ENCODE measurements at regions not wholly inside any gene's neighbourhood (a gene's known extent, or its start where the extent isn't known, plus 50 kb on each side); places are given as distances from the start of the nearest gene placed in this dataset.

DNA sequence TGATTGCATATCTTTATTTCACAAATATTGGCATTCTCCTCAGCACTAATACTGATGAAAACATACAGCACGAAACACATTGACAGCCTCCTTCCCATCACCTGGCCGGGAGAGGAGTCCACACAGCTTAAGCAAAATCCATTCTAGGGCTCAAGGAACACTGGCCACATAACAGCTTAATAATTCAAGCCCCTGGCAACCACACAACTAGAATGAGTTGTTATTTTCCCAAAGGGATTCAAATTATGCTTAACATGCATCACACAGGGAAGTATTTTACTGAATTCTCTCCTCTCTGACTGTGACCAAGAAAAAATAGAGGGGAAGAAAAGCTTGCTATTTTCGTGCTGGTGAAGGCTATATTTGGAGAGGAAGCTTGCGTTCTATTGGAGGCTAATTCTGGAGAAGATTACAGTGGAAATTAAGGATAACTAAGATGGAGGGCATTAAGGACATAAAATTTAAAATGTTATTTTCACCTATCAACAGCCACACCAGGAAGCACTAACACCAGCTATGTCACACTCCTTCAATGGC, 198.5 kb downstream of the ADGRG6 start:
- Histone ChIP-seq H3K36me3 (ENCODE audit: control insufficient read depth, insufficient read depth, low read length) (no peaks in the 10 kb centered on the region), H3K4me3 (ENCODE audit: low read depth, low read length) (no peak overlapping the region), H3K27me3 (ENCODE audit: control insufficient read depth, insufficient read depth, low read length) (0 out of 2 replicates have a peak, but pooled peaks cover 1% of the 10 kb centered on the region)
- POLR2A ChIA-PET: no interaction called here
- DNase-seq (ENCODE audit: low read depth): no peak
- CTCF ChIA-PET: interaction anchor here (1.1 kb wide), 1 partner anchor 25 kb away, joined by 3 read pairs; no protein-coding TSS in a partner anchor
- TF ChIP-seq, protein P1, sequence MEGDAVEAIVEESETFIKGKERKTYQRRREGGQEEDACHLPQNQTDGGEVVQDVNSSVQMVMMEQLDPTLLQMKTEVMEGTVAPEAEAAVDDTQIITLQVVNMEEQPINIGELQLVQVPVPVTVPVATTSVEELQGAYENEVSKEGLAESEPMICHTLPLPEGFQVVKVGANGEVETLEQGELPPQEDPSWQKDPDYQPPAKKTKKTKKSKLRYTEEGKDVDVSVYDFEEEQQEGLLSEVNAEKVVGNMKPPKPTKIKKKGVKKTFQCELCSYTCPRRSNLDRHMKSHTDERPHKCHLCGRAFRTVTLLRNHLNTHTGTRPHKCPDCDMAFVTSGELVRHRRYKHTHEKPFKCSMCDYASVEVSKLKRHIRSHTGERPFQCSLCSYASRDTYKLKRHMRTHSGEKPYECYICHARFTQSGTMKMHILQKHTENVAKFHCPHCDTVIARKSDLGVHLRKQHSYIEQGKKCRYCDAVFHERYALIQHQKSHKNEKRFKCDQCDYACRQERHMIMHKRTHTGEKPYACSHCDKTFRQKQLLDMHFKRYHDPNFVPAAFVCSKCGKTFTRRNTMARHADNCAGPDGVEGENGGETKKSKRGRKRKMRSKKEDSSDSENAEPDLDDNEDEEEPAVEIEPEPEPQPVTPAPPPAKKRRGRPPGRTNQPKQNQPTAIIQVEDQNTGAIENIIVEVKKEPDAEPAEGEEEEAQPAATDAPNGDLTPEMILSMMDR (IDR thresholded peaks at IDR 0.05; ENCODE audit: insufficient read depth, low read depth, low read length): no peak

DNA sequence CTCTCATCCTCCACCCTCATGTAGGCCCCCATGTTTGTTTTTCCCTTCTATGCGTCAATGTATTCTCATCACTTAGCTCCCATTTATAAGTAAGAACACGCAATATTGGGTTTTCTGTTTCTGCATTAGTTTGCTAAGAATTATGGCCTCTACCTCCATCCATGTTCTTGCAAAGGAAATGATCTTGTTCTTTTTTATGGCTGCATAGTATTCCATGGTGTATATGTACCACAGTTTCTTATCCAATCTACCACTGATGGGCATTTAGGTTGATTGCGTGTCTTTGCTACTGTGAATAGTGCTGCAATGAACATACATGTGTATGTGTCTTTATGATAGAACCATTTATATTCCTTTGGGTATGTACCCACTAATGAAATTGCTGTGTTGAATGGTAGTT, 200.0 kb downstream of the ADGRG6 start:
- DNase-seq (ENCODE audit: low read depth): no peak
- Histone ChIP-seq H3K4me3 (ENCODE audit: low read depth, low read length) (no peak overlapping the region), H3K27me3 (ENCODE audit: control insufficient read depth, insufficient read depth, low read length) (no peaks in the 10 kb centered on the region), H3K36me3 (ENCODE audit: control insufficient read depth, insufficient read depth, low read length) (no peaks in the 10 kb centered on the region)
- TF ChIP-seq, protein P1 (IDR thresholded peaks at IDR 0.05; ENCODE audit: insufficient read depth, low read depth, low read length): no peak
- ChIA-PET POLR2A (no interaction called here), CTCF (no interaction called here)

DNA sequence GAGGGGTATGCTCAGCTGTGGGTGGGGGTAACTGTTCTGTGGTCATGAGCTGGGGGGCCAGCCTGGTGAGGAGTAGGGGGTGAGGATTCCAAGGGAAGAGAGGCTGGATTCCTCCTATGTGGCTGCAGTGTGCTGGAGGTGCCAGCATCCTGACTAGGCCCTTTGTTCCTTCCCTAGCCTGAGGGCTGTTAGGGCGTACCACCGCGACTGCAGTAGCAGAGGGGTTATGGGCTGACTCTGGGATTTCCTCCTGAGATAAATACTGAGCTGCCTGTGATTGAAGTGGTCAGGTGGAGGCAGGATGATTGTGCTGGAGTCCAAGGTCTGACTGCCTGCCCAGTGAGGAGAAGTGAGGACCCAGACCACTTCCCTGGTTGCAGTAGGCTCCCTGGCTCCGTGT, 205.3 kb downstream of the ADGRG6 start:
- ChIA-PET POLR2A (no interaction called here), CTCF (no interaction called here)
- H3K4me3 ChIP-seq (ENCODE audit: low read depth, low read length): no peak overlapping the region
- TF ChIP-seq, protein P1 (IDR thresholded peaks at IDR 0.05; ENCODE audit: insufficient read depth, low read depth, low read length): no peak
- no peaks in the 10 kb centered on the region for H3K36me3 ChIP-seq (ENCODE audit: control insufficient read depth, insufficient read depth, low read length)
- DNase-seq (ENCODE audit: low read depth): no peak
- H3K27me3 ChIP-seq (ENCODE audit: control insufficient read depth, insufficient read depth, low read length): peaks cover 3% of the 10 kb centered on the region; the same call in 1 of the 2 replicates

DNA sequence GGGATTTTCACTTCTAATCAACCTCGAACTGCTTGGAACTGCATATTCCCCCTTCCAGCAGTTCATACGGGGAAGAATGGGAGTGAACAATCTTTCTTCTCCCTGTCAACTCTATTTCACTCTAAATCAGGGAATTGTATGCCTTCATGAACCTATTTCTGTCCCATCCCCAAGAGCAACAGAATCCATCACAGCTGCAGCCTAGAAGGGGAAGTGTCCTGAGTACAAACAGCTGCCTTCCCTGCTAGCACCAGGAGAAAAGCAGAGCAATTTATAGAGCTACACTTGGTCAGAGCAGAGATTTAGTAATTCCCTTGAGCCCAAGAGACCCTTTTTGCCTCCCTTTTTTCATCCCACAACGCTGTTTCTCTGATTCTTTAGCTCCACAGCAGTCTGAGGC, 208.4 kb downstream of the ADGRG6 start:
- H3K27me3 ChIP-seq (ENCODE audit: control insufficient read depth, insufficient read depth, low read length): peaks cover 3% of the 10 kb centered on the region; the same call in 1 of the 2 replicates
- H3K36me3 ChIP-seq (ENCODE audit: control insufficient read depth, insufficient read depth, low read length): no peaks in the 10 kb centered on the region
- TF ChIP-seq, protein P1 (IDR thresholded peaks at IDR 0.05; ENCODE audit: insufficient read depth, low read depth, low read length): no peak
- H3K4me3 ChIP-seq (ENCODE audit: low read depth, low read length): no peak overlapping the region
- ChIA-PET CTCF (no interaction called here), POLR2A (interaction anchor here (0.6 kb wide), 1 partner anchor 48 kb away, joined by 3 read pairs; no protein-coding TSS in a partner anchor)
- no peak for DNase-seq (ENCODE audit: low read depth)

DNA sequence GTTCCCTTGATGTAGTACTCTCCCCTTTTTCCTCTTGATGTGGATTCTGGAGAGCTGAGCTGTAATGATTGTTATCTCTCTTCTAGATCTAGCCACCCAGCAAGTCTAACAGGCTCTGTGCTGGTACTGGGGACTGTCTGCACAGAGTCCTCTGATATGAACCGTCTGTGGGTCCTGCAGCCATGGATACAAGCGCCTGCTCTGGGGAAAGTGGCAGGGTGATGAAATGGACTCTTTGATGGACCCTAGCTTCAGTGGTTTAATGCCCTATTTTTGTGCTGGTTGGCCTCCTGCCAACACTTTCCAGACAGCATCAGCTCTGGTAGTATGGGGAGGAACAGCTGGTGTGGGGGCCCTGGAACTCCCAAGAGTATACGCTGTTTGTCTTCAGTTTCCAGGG, 216.3 kb downstream of the ADGRG6 start:
- POLR2A ChIA-PET: no interaction called here

More for the DNA sequence above, 216.3 kb downstream of the ADGRG6 start:
- TF ChIP-seq, protein P1 (IDR thresholded peaks at IDR 0.05; ENCODE audit: insufficient read depth, low read depth, low read length): no peak
- no peak overlapping the region for H3K4me3 ChIP-seq (ENCODE audit: low read depth, low read length)
- peaks cover 3% of the 10 kb centered on the region for H3K27me3 ChIP-seq (ENCODE audit: control insufficient read depth, insufficient read depth, low read length)
- no peak for DNase-seq (ENCODE audit: low read depth)
- CTCF ChIA-PET: no interaction called here
- H3K36me3 ChIP-seq (ENCODE audit: control insufficient read depth, insufficient read depth, low read length): no peaks in the 10 kb centered on the region; the same call in 1 of the 2 replicates
